ENCODE measurements at regions not wholly inside any gene's neighbourhood (a gene's known extent, or its start where the extent isn't known, plus 50 kb on each side); places are given as distances from the start of the nearest gene placed in this dataset.

GRCh38 chr5:106399391-106399790 lies 1271.3 kb downstream of the EFNA5 start:
- TF ChIP-seq RAD21 (IDR thresholded peaks at IDR 0.05; ENCODE audit: low read length): no peak
- TF ChIP-seq FOXJ3 (CRISPR knock-in tag; IDR thresholded peaks at IDR 0.05): no peak
- no peak for TF ChIP-seq USF2 (IDR thresholded peaks at IDR 0.05; ENCODE audit: borderline replicate concordance, low read depth, low read length)
- TF ChIP-seq CTCF (IDR thresholded peaks at IDR 0.05): no peak
- TF ChIP-seq RCOR1 (IDR thresholded peaks at IDR 0.05; ENCODE audit: low read length): no peak
- TF ChIP-seq JUND (IDR thresholded peaks at IDR 0.05): peak; percentile 42
- TF ChIP-seq MAX (IDR thresholded peaks at IDR 0.05; ENCODE audit: low read depth): no peak
- TF ChIP-seq REST (IDR thresholded peaks at IDR 0.05; ENCODE audit: low read depth, low read length): no peak
- no peak for TF ChIP-seq SIN3A (IDR thresholded peaks at IDR 0.05; ENCODE audit: borderline replicate concordance, low read depth, low read length)
- no peak for TF ChIP-seq ZBTB33 (IDR thresholded peaks at IDR 0.05; ENCODE audit: borderline replicate concordance, low read depth)
- no peak for TF ChIP-seq GABPA (IDR thresholded peaks at IDR 0.05; ENCODE audit: low read depth)
